Fibroblast of lung (primary cell): ENCODE measurements at regions not wholly inside any gene's neighbourhood (a gene's known extent, or its start where the extent isn't known, plus 50 kb on each side); places are given as distances from the start of the nearest gene placed in this dataset.

Experiments used
- DNase-seq, 2 donors: peaks; one replicate each; pipeline versions ENCODE4 v3.0.0 to v3.0.0-alpha.2; 2010; ENCODE audit warnings: low read depth in 2 of 2
- H2AFZ ChIP-seq: 2 replicates; pipeline ENCODE4 v1.5.1; 2012; ENCODE audit warnings: low read length, control low read depth, inconsistent platforms
- H3K27ac ChIP-seq: 2 replicates; pipeline ENCODE4 v1.5.1; 2011; ENCODE audit warnings: low read length, control low read depth; ENCODE audit not compliant: insufficient read depth
- H3K27me3 ChIP-seq: 2 replicates; pipeline ENCODE4 v1.5.1; 2011; ENCODE audit warnings: mild to moderate bottlenecking, low read length; ENCODE audit not compliant: control insufficient read depth, insufficient read depth
- H3K36me3 ChIP-seq: 2 replicates; pipeline ENCODE4 v1.5.1; 2011; ENCODE audit warnings: low read length; ENCODE audit not compliant: control insufficient read depth, insufficient read depth
- H3K4me1 ChIP-seq: 2 replicates; pipeline ENCODE4 v1.5.1; 2011; ENCODE audit warnings: low read length; ENCODE audit not compliant: control insufficient read depth, insufficient read depth; ENCODE audit errors: extremely low read depth
- H3K4me2 ChIP-seq: 2 replicates; pipeline ENCODE4 v1.5.1; 2011; ENCODE audit warnings: low read length, control low read depth; ENCODE audit not compliant: insufficient read depth; ENCODE audit errors: extremely low read depth
- H3K4me3 ChIP-seq, 4 experiments: fragments of 200-600 bp in 1 of 4; sonication (generic) in 1 of 4; replicated peaks in 1 of 4; 2 replicates each; pipeline ENCODE4 v1.5.1; 2011 to 2016; ENCODE audit warnings: low read length in 4 of 4, low read depth in 3 of 4, mild to moderate bottlenecking in 3 of 4, control low read depth in 2 of 4, inconsistent platforms in 1 of 4, mixed read lengths in 1 of 4; ENCODE audit not compliant: insufficient read depth in 1 of 4; ENCODE audit errors: control extremely low read depth in 1 of 4
- H3K79me2 ChIP-seq: 2 replicates; pipeline ENCODE4 v1.5.1; 2012; ENCODE audit warnings: mild to moderate bottlenecking, low read length, inconsistent platforms; ENCODE audit not compliant: control insufficient read depth, insufficient read depth
- H3K9ac ChIP-seq: 2 replicates; pipeline ENCODE4 v1.5.1; 2011; ENCODE audit warnings: mild to moderate bottlenecking, low read length, control low read depth; ENCODE audit not compliant: insufficient read depth
- H3K9me3 ChIP-seq: 2 replicates; pipeline ENCODE4 v1.5.1; 2012; ENCODE audit warnings: low read depth, low read length; ENCODE audit not compliant: control insufficient read depth, insufficient read depth
- H4K20me1 ChIP-seq: 2 replicates; pipeline ENCODE4 v1.5.1; 2011; ENCODE audit warnings: low read length; ENCODE audit not compliant: control insufficient read depth, insufficient read depth; ENCODE audit errors: extremely low read depth
- CTCF ChIP-seq, 2 donors: IDR thresholded peaks in 1 of 2; conservative IDR thresholded peaks in 1 of 2; 1 replicate in 1 of 2; 2 replicates in 1 of 2; pipeline ENCODE4 v1.5.1; 2011 to 2012; ENCODE audit warnings: low read length in 2 of 2, control low read depth in 1 of 2, inconsistent platforms in 1 of 2, low read depth in 1 of 2, mild to moderate bottlenecking in 1 of 2
- EZH2 ChIP-seq: IDR thresholded peaks from 2 replicates; pipeline ENCODE4 v1.5.1; 2012; ENCODE audit warnings: low read length, control low read depth, mild to moderate bottlenecking; ENCODE audit errors: missing control alignments

GRCh38 chr2:34851804-34852203 lies 1252.7 kb upstream of the FAM98A start:
- H3K27ac ChIP-seq = no peak overlapping the region
- TF ChIP-seq EZH2 = no peak
- TF ChIP-seq CTCF (conservative IDR thresholded peaks at IDR 0.05 in 1 of 2, IDR thresholded peaks at IDR 0.05 in 1 of 2; ENCODE audit: low read depth in 1 of 2, low read length in 2 of 2) = no peak
- no peaks in the 10 kb centered on the region for H3K79me2 ChIP-seq
- H3K9ac ChIP-seq = no peak overlapping the region
- no peaks in the 10 kb centered on the region for H3K27me3 ChIP-seq
- no peak overlapping the region for H3K4me3 ChIP-seq
- no peak for DNase-seq
- H2AFZ ChIP-seq = no peak overlapping the region
- H3K4me1 ChIP-seq = no peaks in the 10 kb centered on the region
- H3K4me2 ChIP-seq = no peak overlapping the region
- no peaks in the 10 kb centered on the region for H3K9me3 ChIP-seq
- no peaks in the 10 kb centered on the region for H4K20me1 ChIP-seq
- H3K36me3 ChIP-seq = no peaks in the 10 kb centered on the region

- no peaks in the 10 kb centered on the region for H3K9me3 ChIP-seq
- no peak for DNase-seq
- no peaks in the 10 kb centered on the region for H3K4me1 ChIP-seq
- H3K4me3 ChIP-seq = no peak overlapping the region
- TF ChIP-seq CTCF (conservative IDR thresholded peaks at IDR 0.05 in 1 of 2, IDR thresholded peaks at IDR 0.05 in 1 of 2; ENCODE audit: low read depth in 1 of 2, low read length in 2 of 2) (no peak), EZH2 (no peak)
- no peaks in the 10 kb centered on the region for H4K20me1 ChIP-seq
- H2AFZ ChIP-seq = no peak overlapping the region
- H3K36me3 ChIP-seq = no peaks in the 10 kb centered on the region
- H3K27ac ChIP-seq = no peak overlapping the region
- H3K9ac ChIP-seq = no peak overlapping the region
- no peaks in the 10 kb centered on the region for H3K79me2 ChIP-seq
- H3K27me3 ChIP-seq = no peaks in the 10 kb centered on the region
- no peak overlapping the region for H3K4me2 ChIP-seq
Measured at GRCh38 chr2:34849827-34850226, 1250.7 kb upstream of the FAM98A start.

- no peaks in the 10 kb centered on the region for H4K20me1 ChIP-seq
- no peaks in the 10 kb centered on the region for H3K4me1 ChIP-seq
- no peak overlapping the region for H3K27ac ChIP-seq
- H3K4me2 ChIP-seq = no peak overlapping the region
- H3K4me3 ChIP-seq = no peak overlapping the region
- no peak for DNase-seq
- no peaks in the 10 kb centered on the region for H3K27me3 ChIP-seq
- H3K9me3 ChIP-seq = no peaks in the 10 kb centered on the region
- H2AFZ ChIP-seq = no peak overlapping the region
- H3K36me3 ChIP-seq = no peaks in the 10 kb centered on the region
- TF ChIP-seq CTCF (conservative IDR thresholded peaks at IDR 0.05 in 1 of 2, IDR thresholded peaks at IDR 0.05 in 1 of 2; ENCODE audit: low read depth in 1 of 2, low read length in 2 of 2) (no peak), EZH2 (no peak)
- H3K9ac ChIP-seq = no peak overlapping the region
- no peaks in the 10 kb centered on the region for H3K79me2 ChIP-seq
Measured at GRCh38 chr2:34848691-34849090, 1249.6 kb upstream of the FAM98A start.
